SK-N-SH (cell line): ENCODE measurements at regions not wholly inside any gene's neighbourhood (a gene's known extent, or its start where the extent isn't known, plus 50 kb on each side); places are given as distances from the start of the nearest gene placed in this dataset.

Experiments used
- CHD2 ChIP-seq: fragments of 150-350 bp; IDR thresholded peaks from 2 replicates; pipeline ENCODE4 v1.6.1; 2018; ENCODE audit warnings: low read length; ENCODE audit not compliant: partially characterized antibody
- CTCF ChIP-seq: fragments of 200-600 bp; sonication (generic); IDR thresholded peaks from 2 replicates; pipeline ENCODE4 v1.6.1; 2017; ENCODE audit warnings: antibody characterized with exemption, mild to moderate bottlenecking, moderate library complexity
- EP300 ChIP-seq, 2 experiments: IDR thresholded peaks; 2 replicates each; pipeline versions ENCODE4 v1.4.0 to v1.6.1; 2012; ENCODE audit warnings: borderline replicate concordance in 1 of 2, low read depth in 1 of 2, low read length in 1 of 2
- EZH2phosphoT487 ChIP-seq: fragments of 200-600 bp; sonication (generic); IDR thresholded peaks from 2 replicates; pipeline ENCODE4 v1.6.1; 2017; ENCODE audit warnings: low read depth, mixed run types, mild to moderate bottlenecking, antibody characterized with exemption, moderate library complexity, borderline replicate concordance
- GABPA ChIP-seq: IDR thresholded peaks from 2 replicates; pipeline ENCODE4 v1.4.0; 2012; ENCODE audit warnings: low read depth, mild to moderate bottlenecking
- GATA2 ChIP-seq: sonication (generic); formaldehyde crosslinking; IDR thresholded peaks from 2 replicates; pipeline ENCODE4 v1.5.0; 2020; ENCODE audit warnings: mild to moderate bottlenecking, missing genetic modification reagents
- JUND ChIP-seq: IDR thresholded peaks from 2 replicates; pipeline ENCODE4 v1.4.0; 2012
- NRF1 ChIP-seq: IDR thresholded peaks from 2 replicates; pipeline ENCODE4 v1.6.1; 2012; ENCODE audit warnings: low read depth, mild to moderate bottlenecking, low read length
- RAD21 ChIP-seq: IDR thresholded peaks from 2 replicates; pipeline ENCODE4 v1.6.1; 2012; ENCODE audit warnings: mild to moderate bottlenecking, low read length
- RFX5 ChIP-seq: IDR thresholded peaks from 2 replicates; pipeline ENCODE4 v1.6.1; 2012; ENCODE audit warnings: mild to moderate bottlenecking, improper control_type of control experiment, low read length
- SMC3 ChIP-seq: IDR thresholded peaks from 2 replicates; pipeline ENCODE4 v1.6.1; 2012; ENCODE audit warnings: low read depth, low read length, improper control_type of control experiment
- YY1 ChIP-seq: IDR thresholded peaks from 2 replicates; pipeline ENCODE4 v1.4.0; 2012; ENCODE audit warnings: low read depth, mild to moderate bottlenecking

DNA sequence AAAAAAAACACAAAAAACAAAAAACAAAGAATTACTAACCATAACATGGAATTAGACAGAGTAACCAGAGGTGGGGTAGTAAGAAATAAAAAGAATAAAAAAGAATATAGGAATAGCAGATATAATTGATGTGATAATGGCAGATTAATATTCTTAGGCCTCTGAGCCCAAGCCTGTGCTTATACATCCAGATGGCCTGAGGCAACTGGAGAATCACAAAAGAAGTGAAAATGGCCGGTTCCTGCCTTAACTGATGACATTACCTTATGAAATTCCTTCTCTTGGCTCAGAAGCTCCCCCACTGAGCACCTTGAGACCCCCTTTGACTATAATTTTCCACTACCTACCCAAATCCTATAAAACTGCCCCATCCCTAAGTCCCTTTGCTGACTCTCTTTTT is 95.1 kb upstream of the MSH6 start:
- no peak for TF ChIP-seq CTCF
- no peak for TF ChIP-seq EP300 (IDR thresholded peaks at IDR 0.05; ENCODE audit: borderline replicate concordance in 1 of 2, low read depth in 1 of 2, low read length in 1 of 2)
- TF ChIP-seq JUND = no peak
- TF ChIP-seq GATA2 (CRISPR knock-in tag) = no peak
- TF ChIP-seq RFX5 = no peak
- TF ChIP-seq EZH2phosphoT487 = no peak
- no peak for TF ChIP-seq YY1
- no peak for TF ChIP-seq CHD2
- no peak for TF ChIP-seq RAD21
- TF ChIP-seq SMC3 = no peak
- TF ChIP-seq GABPA = no peak
- no peak for TF ChIP-seq NRF1
